Breast epithelium (tissue), 4 donors: ENCODE measurements at regions not wholly inside any gene's neighbourhood (a gene's known extent, or its start where the extent isn't known, plus 50 kb on each side); places are given as distances from the start of the nearest gene placed in this dataset.

Experiments used
- DNase-seq, 2 donors: peaks; one replicate each; pipeline ENCODE4 v3.0.0-alpha.2; 2019; ENCODE audit warnings: low spot score in 2 of 2
- H3K27ac ChIP-seq, 2 donors: fragments of 200-600 bp; sonication (generic) in 1 of 2; one replicate each; pipeline ENCODE4 v1.5.1; 2016 to 2019; ENCODE audit warnings: mild to moderate bottlenecking in 1 of 2
- H3K27me3 ChIP-seq, 2 donors: fragments of 200-600 bp; sonication (generic) in 1 of 2; one replicate each; pipeline versions ENCODE4 v1.5.1 to v1.6.0; 2017 to 2019; ENCODE audit warnings: control low read depth in 1 of 2, mild to moderate bottlenecking in 1 of 2
- H3K36me3 ChIP-seq: fragments of 200-600 bp; one replicate; pipeline ENCODE4 v1.5.1; 2019
- H3K4me1 ChIP-seq, 2 donors: fragments of 200-600 bp; sonication (generic); one replicate each; pipeline ENCODE4 v1.5.1; 2016 to 2019; ENCODE audit warnings: control low read depth in 1 of 2
- H3K4me3 ChIP-seq, 3 donors: fragments of 200-600 bp; sonication (generic); 1 replicate in 2 of 3; 2 replicates in 1 of 3; pipeline ENCODE4 v1.5.1; 2016 to 2019; ENCODE audit warnings: mild to moderate bottlenecking in 3 of 3, moderate library complexity in 2 of 3
- H3K9me3 ChIP-seq, 2 donors: fragments of 200-600 bp; sonication (generic) in 1 of 2; one replicate each; pipeline ENCODE4 v1.5.1; 2016 to 2019; ENCODE audit warnings: control low read depth in 1 of 2
- POLR2A ChIP-seq: fragments of 450-650 bp; IDR thresholded peaks from one replicate; pipeline ENCODE4 v1.6.1; 2016; ENCODE audit warnings: antibody characterized with exemption, mild to moderate bottlenecking, moderate library complexity
- POLR2AphosphoS5 ChIP-seq, 3 donors: sonication (generic); formaldehyde crosslinking; IDR thresholded peaks; one replicate each; pipeline ENCODE4 v1.6.1; 2017; ENCODE audit warnings: antibody characterized with exemption in 3 of 3
- intact Hi-C: fragments of 100-400 bp; cut with DNase I; formaldehyde crosslinking; loops from one replicate; pipeline ENCODE4 v1.15.1; 2023; ENCODE audit warnings: low total_unique reads
- TF ChIP-seq, protein P1 (sequence below), 3 donors: fragments of 450-650 bp; IDR thresholded peaks; one replicate each; pipeline ENCODE4 v1.5.1; 2016 to 2017; ENCODE audit warnings: antibody characterized with exemption in 3 of 3, mild to moderate bottlenecking in 3 of 3, moderate library complexity in 3 of 3

DNA sequence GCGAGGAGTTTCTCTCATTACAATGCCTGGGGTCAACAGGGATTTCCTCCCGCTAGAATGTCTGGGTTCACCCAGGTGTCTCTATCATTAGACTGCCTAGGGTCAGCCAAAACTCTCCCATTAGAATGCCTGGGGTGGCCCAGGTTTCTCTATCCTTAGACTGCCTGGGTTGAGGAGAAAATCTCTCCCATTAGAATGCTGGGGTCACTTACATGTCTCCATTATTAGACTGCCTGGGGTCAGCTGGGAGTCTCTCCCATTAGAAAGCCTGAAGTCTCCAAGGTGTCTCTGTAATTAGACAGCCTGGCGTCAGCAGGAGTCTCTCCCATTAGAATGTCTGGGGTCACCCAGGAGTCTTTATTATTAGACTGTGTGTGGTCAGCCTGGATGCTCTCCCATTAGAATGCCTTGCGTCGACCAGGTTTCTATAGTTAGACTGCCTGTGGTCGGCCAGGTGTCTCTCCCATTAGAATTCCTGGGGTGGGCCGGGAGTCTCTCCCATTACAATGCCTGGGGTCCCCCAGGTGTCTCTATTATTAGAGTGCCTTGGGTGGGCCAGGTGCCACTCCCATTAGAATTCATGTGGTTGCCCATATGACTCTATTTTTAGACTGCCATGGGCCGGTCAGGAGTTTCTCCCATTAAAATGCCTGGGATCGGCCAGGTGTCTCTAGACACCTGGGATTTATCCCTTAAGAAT lies 2272.1 kb downstream of the TP53TG3F start:
- intact Hi-C loops, result no loop called here
- Histone ChIP-seq H3K27ac (no peak overlapping the region), H3K36me3 (no peaks in the 10 kb centered on the region), H3K9me3 (peaks cover 32 to 50% of the 10 kb centered on the region in 2 donors), H3K27me3 (no peaks in the 10 kb centered on the region), H3K4me3 (no peak overlapping the region), H3K4me1 (no peaks in the 10 kb centered on the region)
- DNase-seq, result no peak
- TF ChIP-seq POLR2A (no peak), POLR2AphosphoS5 (IDR thresholded peaks at IDR 0.05) (no peak)
- TF ChIP-seq, protein P1, sequence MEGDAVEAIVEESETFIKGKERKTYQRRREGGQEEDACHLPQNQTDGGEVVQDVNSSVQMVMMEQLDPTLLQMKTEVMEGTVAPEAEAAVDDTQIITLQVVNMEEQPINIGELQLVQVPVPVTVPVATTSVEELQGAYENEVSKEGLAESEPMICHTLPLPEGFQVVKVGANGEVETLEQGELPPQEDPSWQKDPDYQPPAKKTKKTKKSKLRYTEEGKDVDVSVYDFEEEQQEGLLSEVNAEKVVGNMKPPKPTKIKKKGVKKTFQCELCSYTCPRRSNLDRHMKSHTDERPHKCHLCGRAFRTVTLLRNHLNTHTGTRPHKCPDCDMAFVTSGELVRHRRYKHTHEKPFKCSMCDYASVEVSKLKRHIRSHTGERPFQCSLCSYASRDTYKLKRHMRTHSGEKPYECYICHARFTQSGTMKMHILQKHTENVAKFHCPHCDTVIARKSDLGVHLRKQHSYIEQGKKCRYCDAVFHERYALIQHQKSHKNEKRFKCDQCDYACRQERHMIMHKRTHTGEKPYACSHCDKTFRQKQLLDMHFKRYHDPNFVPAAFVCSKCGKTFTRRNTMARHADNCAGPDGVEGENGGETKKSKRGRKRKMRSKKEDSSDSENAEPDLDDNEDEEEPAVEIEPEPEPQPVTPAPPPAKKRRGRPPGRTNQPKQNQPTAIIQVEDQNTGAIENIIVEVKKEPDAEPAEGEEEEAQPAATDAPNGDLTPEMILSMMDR (IDR thresholded peaks at IDR 0.05), result no peak

DNA sequence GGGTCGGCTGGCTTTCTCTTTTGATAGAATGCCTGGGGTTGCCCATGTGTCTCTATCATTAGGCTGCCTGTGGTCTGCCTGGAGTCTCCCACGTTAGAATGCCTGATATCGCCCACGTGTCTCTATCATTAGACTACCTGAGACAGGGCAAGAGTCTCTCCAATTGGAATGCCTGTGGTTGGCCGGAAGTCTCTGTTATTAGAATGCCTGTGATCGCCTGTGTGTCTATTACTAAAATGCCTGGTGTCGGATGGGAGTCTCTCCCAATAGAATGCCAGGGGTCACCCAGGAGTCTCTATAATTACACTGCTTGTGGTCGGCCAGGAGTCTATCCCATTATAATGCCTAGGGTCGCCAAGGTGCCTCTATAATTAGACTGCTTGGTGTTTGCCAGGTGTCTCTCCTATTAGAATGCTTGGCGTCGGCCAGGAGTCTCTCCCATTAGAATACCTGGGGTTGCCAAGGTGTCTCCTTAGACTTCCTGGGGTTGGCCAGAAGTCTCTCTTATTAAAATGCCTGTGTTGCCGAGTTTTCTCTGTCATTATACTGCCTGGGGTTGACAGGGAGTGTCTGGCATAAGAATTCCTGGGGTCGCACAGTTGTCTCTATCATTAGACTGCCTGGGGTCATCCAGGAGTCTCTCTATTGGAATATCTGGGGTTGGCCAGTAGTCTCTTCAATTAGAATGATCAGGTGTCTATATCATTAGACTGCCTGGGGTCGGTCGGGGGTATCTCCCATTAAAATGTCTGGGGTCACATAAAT lies 2272.8 kb downstream of the TP53TG3F start:
- no peak for DNase-seq
- intact Hi-C loops, result no loop called here
- Histone ChIP-seq H3K4me3 (no peak overlapping the region), H3K27me3 (no peaks in the 10 kb centered on the region), H3K36me3 (no peaks in the 10 kb centered on the region), H3K27ac (no peak overlapping the region), H3K9me3 (peaks cover 32 to 46% of the 10 kb centered on the region in 2 donors), H3K4me1 (no peaks in the 10 kb centered on the region)
- TF ChIP-seq POLR2AphosphoS5 (IDR thresholded peaks at IDR 0.05) (no peak), POLR2A (no peak)
- TF ChIP-seq, protein P1 (IDR thresholded peaks at IDR 0.05), result no peak

DNA sequence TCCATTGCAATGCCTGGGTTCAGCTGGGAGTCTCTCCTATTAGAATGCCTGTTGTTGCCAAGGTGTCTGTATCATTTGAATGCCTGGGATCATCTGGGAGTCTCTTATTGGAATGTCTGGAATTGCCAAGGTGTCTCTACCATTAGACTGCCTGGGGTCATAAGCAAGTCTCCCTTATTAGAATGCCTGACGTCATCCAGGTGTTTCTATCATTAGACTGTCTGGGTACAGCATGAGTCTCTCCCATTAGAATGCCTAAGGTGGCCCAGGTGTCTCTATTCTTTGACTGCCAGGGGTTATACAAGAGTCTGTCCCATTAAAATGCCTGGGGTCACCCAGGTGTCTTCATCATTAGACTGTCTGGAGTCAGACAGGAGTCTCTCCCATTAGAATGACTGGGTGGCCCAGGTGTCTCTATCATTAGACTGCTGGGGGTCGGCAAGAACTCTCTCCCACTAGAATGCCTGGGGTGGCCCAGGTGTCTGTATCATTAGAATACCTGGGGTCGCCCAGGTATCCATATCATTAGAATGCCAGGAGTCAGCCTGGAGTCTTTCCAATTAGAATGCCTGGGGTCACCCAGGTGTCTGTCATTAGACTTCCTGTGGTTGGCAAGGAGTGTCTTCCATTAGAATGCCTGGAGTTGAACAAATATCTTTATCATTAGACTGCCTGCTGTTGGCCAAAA lies 2274.0 kb downstream of the TP53TG3F start:
- Histone ChIP-seq H3K4me3 (no peak overlapping the region), H3K27me3 (no peaks in the 10 kb centered on the region), H3K27ac (no peak overlapping the region), H3K36me3 (no peaks in the 10 kb centered on the region), H3K9me3 (peaks cover 32 to 34% of the 10 kb centered on the region in 2 donors), H3K4me1 (no peaks in the 10 kb centered on the region)
- TF ChIP-seq POLR2AphosphoS5 (IDR thresholded peaks at IDR 0.05) (no peak), POLR2A (no peak)
- TF ChIP-seq, protein P1 (IDR thresholded peaks at IDR 0.05), result no peak
- intact Hi-C loops, result no loop called here
- no peak for DNase-seq

DNA sequence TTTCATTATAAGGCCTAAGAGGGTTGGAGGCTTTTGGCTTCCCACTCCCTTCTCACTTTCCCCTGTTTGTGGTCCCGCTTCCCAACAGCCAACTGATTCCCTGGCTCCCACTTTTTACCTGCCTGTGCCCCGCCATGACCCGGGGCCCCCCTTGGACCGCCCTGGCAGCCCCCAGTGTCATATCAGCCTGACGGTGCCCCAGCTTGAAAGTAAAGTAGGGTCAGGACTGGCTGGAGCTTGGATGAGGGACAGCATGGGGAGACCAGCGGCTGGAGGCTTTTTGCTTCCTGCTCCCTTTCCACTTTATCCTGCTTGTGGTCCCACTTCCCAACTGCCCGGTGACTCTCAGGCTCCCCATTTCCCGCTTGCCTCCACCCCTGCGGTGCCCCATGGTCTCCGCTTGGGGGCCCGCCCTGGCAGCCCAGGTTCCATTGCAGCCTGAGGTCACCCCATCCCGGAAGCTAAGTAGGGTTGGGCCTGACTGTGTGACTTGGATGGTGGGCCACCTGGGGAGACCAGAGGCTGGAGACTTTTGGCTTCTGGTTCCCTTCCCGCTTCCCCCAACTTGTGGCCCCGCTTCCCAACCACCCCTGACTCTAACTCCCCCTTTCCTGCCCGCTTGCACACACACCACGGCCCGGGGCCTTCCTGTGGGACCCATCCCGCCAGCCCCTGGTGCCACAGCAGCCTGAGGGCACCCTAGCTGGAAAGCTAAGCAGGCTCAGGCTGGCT lies 2274.7 kb downstream of the TP53TG3F start:
- no peaks in the 10 kb centered on the region for H3K27me3 ChIP-seq
- no peak for DNase-seq
- peaks cover 28 to 29% of the 10 kb centered on the region in 2 donors for H3K9me3 ChIP-seq
- intact Hi-C loops, result no loop called here
- no peak for TF ChIP-seq POLR2A
- no peak for TF ChIP-seq POLR2AphosphoS5 (IDR thresholded peaks at IDR 0.05)
- TF ChIP-seq, protein P1 (IDR thresholded peaks at IDR 0.05), result no peak
- no peak overlapping the region for H3K27ac ChIP-seq
- no peaks in the 10 kb centered on the region for H3K36me3 ChIP-seq
- H3K4me3 ChIP-seq, result no peak overlapping the region
- H3K4me1 ChIP-seq, result no peaks in the 10 kb centered on the region
